Esophagus muscularis mucosa (tissue), 4 donors: ENCODE measurements at regions not wholly inside any gene's neighbourhood (a gene's known extent, or its start where the extent isn't known, plus 50 kb on each side); places are given as distances from the start of the nearest gene placed in this dataset.

Experiments used
- DNase-seq: peaks from one replicate; pipeline ENCODE4 v3.0.0-alpha.2; 2017; ENCODE audit errors: extremely low spot score
- H3K27ac ChIP-seq, 4 donors: fragments of 200-600 bp; sonication (generic); replicated peaks in 1 of 4; 1 replicate in 3 of 4; 2 replicates in 1 of 4; pipeline ENCODE4 v1.5.1; 2016 to 2019; ENCODE audit warnings: mild to moderate bottlenecking in 1 of 4
- H3K27me3 ChIP-seq, 4 donors: fragments of 200-600 bp; sonication (generic); one replicate each; pipeline versions ENCODE4 v1.5.1 to v1.6.0; 2016 to 2019
- H3K36me3 ChIP-seq, 4 donors: fragments of 200-600 bp; sonication (generic); one replicate each; pipeline ENCODE4 v1.5.1; 2016 to 2019
- H3K4me1 ChIP-seq, 4 donors: fragments of 200-600 bp; sonication (generic); one replicate each; pipeline ENCODE4 v1.5.1; 2016 to 2019
- H3K4me3 ChIP-seq, 4 donors: fragments of 200-600 bp; sonication (generic); 1 replicate in 2 of 4; 2 replicates in 2 of 4; pipeline ENCODE4 v1.5.1; 2016 to 2019; ENCODE audit warnings: mild to moderate bottlenecking in 4 of 4, moderate library complexity in 1 of 4
- H3K9me3 ChIP-seq, 4 donors: fragments of 200-600 bp; sonication (generic); 1 replicate in 3 of 4; 2 replicates in 1 of 4; pipeline ENCODE4 v1.5.1; 2016 to 2019
- EP300 ChIP-seq: sonication (generic); formaldehyde crosslinking; IDR thresholded peaks from one replicate; pipeline ENCODE4 v1.6.1; 2017; ENCODE audit warnings: antibody characterized with exemption
- POLR2A ChIP-seq: fragments of 450-650 bp; IDR thresholded peaks from one replicate; pipeline ENCODE4 v1.6.1; 2017; ENCODE audit warnings: antibody characterized with exemption, moderate library complexity, mild to moderate bottlenecking, low read depth
- POLR2AphosphoS5 ChIP-seq, 2 donors: sonication (generic); formaldehyde crosslinking; IDR thresholded peaks; one replicate each; pipeline ENCODE4 v1.6.1; 2017; ENCODE audit warnings: antibody characterized with exemption in 2 of 2
- WGBS: methylation state at CpG from one replicate; pipeline ENCODE4 v1.1.5; 2018; 5-methylcytosine and 5-hydroxymethylcytosine counted together
- intact Hi-C: fragments of 100-400 bp; cut with DNase I; formaldehyde crosslinking; loops from one replicate; pipeline ENCODE4 v1.15.1; 2023
- TF ChIP-seq, protein P1 (sequence below), 3 experiments: fragments of 200-600 bp in 2 of 3; fragments of 450-650 bp in 1 of 3; sonication (generic) in 2 of 3; IDR thresholded peaks; one replicate each; pipeline ENCODE4 v1.5.1; 2017 to 2019; ENCODE audit warnings: antibody characterized with exemption in 3 of 3, mild to moderate bottlenecking in 2 of 3, moderate library complexity in 1 of 3

DNA sequence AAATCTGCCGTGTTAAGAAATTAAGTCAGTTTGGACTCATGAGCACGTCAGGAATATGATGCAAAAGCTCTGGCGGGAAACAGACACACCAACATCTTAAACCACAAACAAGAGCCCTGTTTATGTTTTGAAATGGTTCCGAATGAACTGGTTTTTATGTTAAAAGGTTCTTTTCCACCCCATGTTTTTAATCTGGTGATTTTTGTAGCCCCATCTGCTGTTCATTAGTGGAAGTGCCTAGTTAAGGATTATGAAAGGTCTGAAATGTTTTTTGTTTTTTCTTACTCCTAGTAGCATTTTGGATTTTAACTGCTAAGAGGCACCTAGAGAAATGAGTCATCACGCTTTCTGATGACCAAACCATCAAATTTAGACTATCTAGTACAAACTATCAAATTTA lies 404.1 kb upstream of the MKI67 start:
- Histone ChIP-seq H3K9me3 (no peaks in the 10 kb centered on the region), H3K27me3 (peaks cover 0 to 14% (median 0%) of the 10 kb centered on the region in 4 donors), H3K4me3 (no peak overlapping the region), H3K36me3 (no peaks in the 10 kb centered on the region), H3K4me1 (no peaks in the 10 kb centered on the region), H3K27ac (no peak overlapping the region)
- intact Hi-C loops, result no loop called here
- no peak for DNase-seq
- TF ChIP-seq EP300, result no peak
- TF ChIP-seq, protein P1, sequence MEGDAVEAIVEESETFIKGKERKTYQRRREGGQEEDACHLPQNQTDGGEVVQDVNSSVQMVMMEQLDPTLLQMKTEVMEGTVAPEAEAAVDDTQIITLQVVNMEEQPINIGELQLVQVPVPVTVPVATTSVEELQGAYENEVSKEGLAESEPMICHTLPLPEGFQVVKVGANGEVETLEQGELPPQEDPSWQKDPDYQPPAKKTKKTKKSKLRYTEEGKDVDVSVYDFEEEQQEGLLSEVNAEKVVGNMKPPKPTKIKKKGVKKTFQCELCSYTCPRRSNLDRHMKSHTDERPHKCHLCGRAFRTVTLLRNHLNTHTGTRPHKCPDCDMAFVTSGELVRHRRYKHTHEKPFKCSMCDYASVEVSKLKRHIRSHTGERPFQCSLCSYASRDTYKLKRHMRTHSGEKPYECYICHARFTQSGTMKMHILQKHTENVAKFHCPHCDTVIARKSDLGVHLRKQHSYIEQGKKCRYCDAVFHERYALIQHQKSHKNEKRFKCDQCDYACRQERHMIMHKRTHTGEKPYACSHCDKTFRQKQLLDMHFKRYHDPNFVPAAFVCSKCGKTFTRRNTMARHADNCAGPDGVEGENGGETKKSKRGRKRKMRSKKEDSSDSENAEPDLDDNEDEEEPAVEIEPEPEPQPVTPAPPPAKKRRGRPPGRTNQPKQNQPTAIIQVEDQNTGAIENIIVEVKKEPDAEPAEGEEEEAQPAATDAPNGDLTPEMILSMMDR (IDR thresholded peaks at IDR 0.05), result peak; percentile 5 to 48 (median 27)
- WGBS, result 60% methylated on average over 5 of the region's 5 CpGs

DNA sequence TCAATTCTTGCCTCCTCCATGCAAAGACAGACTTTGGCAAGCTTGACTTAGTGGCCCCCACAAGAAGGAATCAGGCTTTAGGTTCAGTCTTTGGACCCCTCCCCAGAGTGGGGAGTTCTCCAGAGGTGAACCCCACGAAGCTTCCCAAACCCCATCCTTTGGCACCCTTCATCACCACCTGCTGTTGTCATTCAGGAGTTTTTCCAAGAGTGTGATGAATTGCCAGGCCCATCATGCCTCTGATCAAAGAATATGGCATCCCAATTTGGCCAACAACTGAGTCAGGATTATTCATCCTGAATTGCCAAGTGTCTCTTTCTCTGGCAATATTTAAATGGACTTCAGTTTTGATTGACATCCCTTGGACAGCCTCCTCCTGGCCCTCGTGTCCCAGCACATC lies 404.7 kb upstream of the MKI67 start:
- Histone ChIP-seq H3K36me3 (no peaks in the 10 kb centered on the region), H3K9me3 (no peaks in the 10 kb centered on the region), H3K4me1 (no peaks in the 10 kb centered on the region), H3K27ac (no peak overlapping the region), H3K27me3 (peaks cover 0 to 20% (median 0%) of the 10 kb centered on the region in 4 donors), H3K4me3 (no peak overlapping the region)
- TF ChIP-seq POLR2AphosphoS5 (IDR thresholded peaks at IDR 0.05) (no peak), POLR2A (no peak), EP300 (no peak)
- TF ChIP-seq, protein P1 (IDR thresholded peaks at IDR 0.05), result no peak
- 67% methylated on average over 2 of the region's 2 CpGs for WGBS
- DNase-seq, result no peak
- intact Hi-C loops, result no loop called here

DNA sequence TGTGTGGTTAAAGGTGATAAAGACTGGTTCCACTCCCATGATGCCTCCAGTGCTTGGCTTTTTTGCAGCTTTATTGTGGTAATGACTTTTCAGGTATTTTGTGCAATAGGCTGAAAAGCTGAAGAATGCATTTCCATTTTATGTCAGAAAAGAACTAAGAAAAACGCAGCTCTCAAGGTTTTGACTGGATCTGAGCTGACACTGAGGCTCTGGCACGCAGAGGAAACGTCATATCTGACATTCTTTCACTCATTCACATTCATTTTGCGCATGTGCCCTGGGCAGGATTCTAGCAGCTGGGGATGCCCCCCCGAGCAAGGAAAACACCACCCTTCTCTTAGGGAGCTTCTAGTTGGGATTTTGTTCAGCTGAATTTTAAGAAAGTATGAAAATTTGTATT lies 408.5 kb upstream of the MKI67 start:
- Histone ChIP-seq H3K4me3 (no peak overlapping the region), H3K4me1 (no peaks in the 10 kb centered on the region), H3K27me3 (peaks cover 0 to 35% (median 0%) of the 10 kb centered on the region in 4 donors), H3K9me3 (no peaks in the 10 kb centered on the region), H3K27ac (no peak overlapping the region), H3K36me3 (no peaks in the 10 kb centered on the region)
- intact Hi-C loops, result no loop called here
- no peak for DNase-seq
- 81% methylated on average over 5 of the region's 5 CpGs for WGBS
- TF ChIP-seq POLR2AphosphoS5 (IDR thresholded peaks at IDR 0.05), result no peak
- no peak for TF ChIP-seq POLR2A
- no peak for TF ChIP-seq EP300
- TF ChIP-seq, protein P1 (IDR thresholded peaks at IDR 0.05), result no peak

DNA sequence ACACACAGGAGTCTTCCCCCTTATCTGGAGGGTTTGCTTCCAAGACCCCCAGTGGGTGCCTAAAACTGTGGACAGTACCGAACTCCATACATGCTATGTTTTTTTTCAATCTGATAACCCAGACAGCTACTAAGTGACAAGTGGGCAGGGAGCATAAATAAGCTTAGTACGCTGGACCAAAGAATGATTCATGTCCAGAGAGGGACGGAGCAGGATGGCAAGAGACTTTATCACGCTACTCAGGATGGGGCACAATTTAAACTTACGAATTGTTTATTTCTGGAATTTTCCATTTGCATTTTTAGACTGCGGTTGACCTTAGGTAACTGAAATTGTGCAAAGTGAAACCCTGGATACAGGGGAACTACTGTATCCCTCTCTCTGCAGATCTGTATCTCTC lies 410.0 kb upstream of the MKI67 start:
- no peaks in the 10 kb centered on the region for H3K36me3 ChIP-seq
- no peak overlapping the region for H3K27ac ChIP-seq
- DNase-seq, result no peak
- intact Hi-C loops, result no loop called here
- WGBS, result 71% methylated on average over 6 of the region's 6 CpGs
- H3K4me1 ChIP-seq, result peaks cover 0 to 13% (median 7%) of the 10 kb centered on the region in 4 donors
- no peak for TF ChIP-seq EP300
- no peak for TF ChIP-seq POLR2AphosphoS5 (IDR thresholded peaks at IDR 0.05)
- no peak for TF ChIP-seq POLR2A
- TF ChIP-seq, protein P1 (IDR thresholded peaks at IDR 0.05), result no peak
- H3K4me3 ChIP-seq, result no peak overlapping the region
- no peaks in the 10 kb centered on the region for H3K9me3 ChIP-seq
- H3K27me3 ChIP-seq, result peaks cover 0 to 51% (median 5%) of the 10 kb centered on the region in 4 donors

- Histone ChIP-seq H3K4me3 (no peak overlapping the region), H3K36me3 (no peaks in the 10 kb centered on the region), H3K4me1 (peaks cover 0 to 19% (median 11%) of the 10 kb centered on the region in 4 donors), H3K27ac (no peak overlapping the region), H3K9me3 (no peaks in the 10 kb centered on the region), H3K27me3 (peaks cover 0 to 54% (median 5%) of the 10 kb centered on the region in 4 donors)
- WGBS, result 45% methylated on average over 7 of the region's 7 CpGs
- intact Hi-C loops, result no loop called here
- no peak for DNase-seq
- no peak for TF ChIP-seq POLR2AphosphoS5 (IDR thresholded peaks at IDR 0.05)
- TF ChIP-seq, protein P1 (IDR thresholded peaks at IDR 0.05), result no peak
- TF ChIP-seq EP300, result no peak
- TF ChIP-seq POLR2A, result no peak
Measured at GRCh38 chr10:128537834-128538330, 411.7 kb upstream of the MKI67 start.
